ENCODE measurements at regions not wholly inside any gene's neighbourhood (a gene's known extent, or its start where the extent isn't known, plus 50 kb on each side); places are given as distances from the start of the nearest gene placed in this dataset.

GRCh38 chr9:119765632-119766175, 396.5 kb upstream of the BRINP1 start:
- no peaks in the 10 kb centered on the region for H3K4me1 Mint-ChIP-seq
- intact Hi-C loops (cut with micrococcal nuclease) = no loop called here
- no peak overlapping the region for H3K27ac Mint-ChIP-seq

DNA sequence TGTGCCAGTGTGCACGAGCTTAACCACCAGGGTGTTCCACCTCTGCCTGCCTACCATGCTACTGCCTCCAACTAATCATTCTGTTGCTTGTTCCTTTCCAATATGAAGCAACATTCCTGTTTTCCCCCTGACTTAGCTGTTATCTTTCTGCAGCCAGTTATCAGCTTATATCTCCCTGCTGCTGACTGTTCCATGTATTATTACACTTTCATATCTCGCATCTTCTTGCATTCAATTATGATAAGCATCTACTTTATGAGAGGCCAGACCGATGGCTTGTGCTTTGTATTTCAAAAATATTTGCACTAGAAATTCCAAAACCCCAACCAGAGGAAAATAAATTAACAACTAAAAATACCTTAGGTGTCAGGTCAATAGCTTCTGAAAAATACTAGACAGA, 394.0 kb upstream of the BRINP1 start:
- Mint-ChIP-seq H3K4me1 (no peaks in the 10 kb centered on the region), H3K27ac (no peak overlapping the region), H3K9me3 (no peaks in the 10 kb centered on the region), H3K27me3 (no peaks in the 10 kb centered on the region), H3K4me3 (no peak overlapping the region), H3K36me3 (ENCODE audit: low read depth) (no peaks in the 10 kb centered on the region)
- DNase-seq = no peak
- intact Hi-C loops (cut with micrococcal nuclease) = no loop called here

More at GRCh38 chr9:119765632-119766175, 396.5 kb upstream of the BRINP1 start:
- Mint-ChIP-seq H3K9me3 (no peaks in the 10 kb centered on the region), H3K36me3 (ENCODE audit: low read depth) (no peaks in the 10 kb centered on the region), H3K27me3 (no peaks in the 10 kb centered on the region), H3K4me3 (no peak overlapping the region)
- DNase-seq = no peak

- DNase-seq = no peak
- no peak overlapping the region for H3K4me3 Mint-ChIP-seq
- no peaks in the 10 kb centered on the region for H3K4me1 Mint-ChIP-seq
- H3K36me3 Mint-ChIP-seq (ENCODE audit: low read depth) = no peaks in the 10 kb centered on the region
- H3K27ac Mint-ChIP-seq = no peak overlapping the region
- H3K9me3 Mint-ChIP-seq = no peaks in the 10 kb centered on the region
- intact Hi-C loops (cut with micrococcal nuclease) = no loop called here
- no peaks in the 10 kb centered on the region for H3K27me3 Mint-ChIP-seq
These were observed 392.6 kb upstream of the BRINP1 start for GRCh38 chr9:119761812-119762211.

- H3K36me3 Mint-ChIP-seq (ENCODE audit: low read depth) = no peaks in the 10 kb centered on the region
- no peaks in the 10 kb centered on the region for H3K27me3 Mint-ChIP-seq
- intact Hi-C loops (cut with micrococcal nuclease) = no loop called here
- H3K9me3 Mint-ChIP-seq = no peaks in the 10 kb centered on the region
- H3K4me1 Mint-ChIP-seq = no peaks in the 10 kb centered on the region
- no peak overlapping the region for H3K27ac Mint-ChIP-seq
- no peak for DNase-seq
- no peak overlapping the region for H3K4me3 Mint-ChIP-seq
These were observed 389.8 kb upstream of the BRINP1 start for GRCh38 chr9:119758990-119759389.

DNA sequence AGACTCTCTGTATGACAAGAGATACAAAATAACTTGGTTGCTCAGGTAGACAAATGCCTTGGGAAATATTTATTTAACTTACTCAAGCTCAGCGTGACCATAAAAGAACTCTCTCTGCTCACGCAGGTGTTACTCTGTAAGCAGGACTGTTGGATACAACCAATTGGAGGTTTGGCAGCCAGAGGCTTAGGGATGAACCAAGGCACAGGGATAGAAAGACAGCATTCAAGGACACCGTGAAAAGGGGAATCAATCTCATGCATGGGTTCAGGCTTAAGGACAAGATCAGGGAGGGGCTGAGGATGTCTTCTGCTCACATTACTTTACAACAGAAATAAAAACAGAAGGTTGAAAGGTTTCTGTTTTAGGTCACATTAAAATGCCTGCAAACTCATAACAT, 389.0 kb upstream of the BRINP1 start:
- DNase-seq = no peak
- no peaks in the 10 kb centered on the region for H3K4me1 Mint-ChIP-seq
- H3K27me3 Mint-ChIP-seq = no peaks in the 10 kb centered on the region
- no peaks in the 10 kb centered on the region for H3K9me3 Mint-ChIP-seq
- no peak overlapping the region for H3K4me3 Mint-ChIP-seq
- no peaks in the 10 kb centered on the region for H3K36me3 Mint-ChIP-seq (ENCODE audit: low read depth)
- intact Hi-C loops (cut with micrococcal nuclease) = no loop called here
- no peak overlapping the region for H3K27ac Mint-ChIP-seq

DNA sequence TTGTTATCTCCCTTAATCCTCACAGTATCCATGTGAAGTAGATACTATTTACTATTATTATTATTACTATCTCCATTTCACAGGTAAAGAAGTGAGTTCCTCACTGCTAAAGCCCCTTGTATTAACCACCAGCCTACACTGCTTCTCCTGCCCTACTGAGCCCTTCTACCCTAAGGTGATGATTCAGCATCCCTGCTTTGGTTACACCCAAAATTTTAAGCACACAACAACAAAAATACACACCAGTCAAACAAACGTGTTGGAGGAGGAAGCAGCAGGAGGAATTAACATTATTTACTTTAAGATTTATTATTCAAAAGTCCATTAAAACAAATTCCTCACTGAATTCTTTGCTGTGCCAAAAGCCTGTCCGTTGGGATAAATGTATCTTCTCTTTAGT, 370.2 kb upstream of the BRINP1 start:
- H3K9me3 Mint-ChIP-seq = peaks cover 4% of the 10 kb centered on the region
- no peaks in the 10 kb centered on the region for H3K36me3 Mint-ChIP-seq (ENCODE audit: low read depth)
- no peak overlapping the region for H3K27ac Mint-ChIP-seq
- no peak overlapping the region for H3K4me3 Mint-ChIP-seq
- no peaks in the 10 kb centered on the region for H3K4me1 Mint-ChIP-seq
- intact Hi-C loops (cut with micrococcal nuclease) = no loop called here
- no peak for DNase-seq
- no peaks in the 10 kb centered on the region for H3K27me3 Mint-ChIP-seq

GRCh38 chr9:119736491-119737454, 367.5 kb upstream of the BRINP1 start:
- Mint-ChIP-seq H3K27me3 (no peaks in the 10 kb centered on the region), H3K4me3 (no peak overlapping the region), H3K36me3 (ENCODE audit: low read depth) (no peaks in the 10 kb centered on the region), H3K27ac (no peak overlapping the region), H3K9me3 (peaks cover 3% of the 10 kb centered on the region), H3K4me1 (no peaks in the 10 kb centered on the region)
- no peak for DNase-seq
- intact Hi-C loops (cut with micrococcal nuclease) = no loop called here

- no peaks in the 10 kb centered on the region for H3K36me3 Mint-ChIP-seq (ENCODE audit: low read depth)
- H3K27me3 Mint-ChIP-seq = no peaks in the 10 kb centered on the region
- no peak for DNase-seq
- H3K4me1 Mint-ChIP-seq = no peaks in the 10 kb centered on the region
- H3K27ac Mint-ChIP-seq = no peak overlapping the region
- intact Hi-C loops (cut with micrococcal nuclease) = no loop called here
- peaks cover 5% of the 10 kb centered on the region for H3K9me3 Mint-ChIP-seq
- H3K4me3 Mint-ChIP-seq = no peak overlapping the region
These were observed 358.8 kb upstream of the BRINP1 start for GRCh38 chr9:119727988-119728387.

DNA sequence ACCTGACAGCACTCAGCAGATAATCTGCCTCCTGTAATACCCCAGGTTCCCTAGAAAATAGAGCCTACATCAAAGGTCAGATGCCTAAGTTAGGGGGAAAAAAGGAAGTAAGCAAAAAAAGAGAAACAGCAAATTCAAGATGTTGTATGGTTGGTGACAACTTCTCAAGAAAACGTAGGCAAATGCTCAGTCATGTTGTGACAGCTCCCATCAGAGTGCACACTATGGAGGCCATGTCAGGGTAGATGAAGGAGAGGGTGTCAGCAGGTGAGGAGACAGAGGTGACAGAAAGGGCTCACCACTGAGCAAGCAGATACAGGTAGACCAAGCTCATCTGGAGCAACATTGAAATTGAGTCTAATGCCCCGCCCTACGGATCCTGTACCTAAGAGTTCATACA, 356.8 kb upstream of the BRINP1 start:
- Mint-ChIP-seq H3K4me3 (no peak overlapping the region), H3K4me1 (no peaks in the 10 kb centered on the region), H3K36me3 (ENCODE audit: low read depth) (no peaks in the 10 kb centered on the region), H3K27me3 (no peaks in the 10 kb centered on the region), H3K27ac (no peak overlapping the region), H3K9me3 (peaks cover 5% of the 10 kb centered on the region)
- DNase-seq = no peak
- intact Hi-C loops (cut with micrococcal nuclease) = no loop called here

DNA sequence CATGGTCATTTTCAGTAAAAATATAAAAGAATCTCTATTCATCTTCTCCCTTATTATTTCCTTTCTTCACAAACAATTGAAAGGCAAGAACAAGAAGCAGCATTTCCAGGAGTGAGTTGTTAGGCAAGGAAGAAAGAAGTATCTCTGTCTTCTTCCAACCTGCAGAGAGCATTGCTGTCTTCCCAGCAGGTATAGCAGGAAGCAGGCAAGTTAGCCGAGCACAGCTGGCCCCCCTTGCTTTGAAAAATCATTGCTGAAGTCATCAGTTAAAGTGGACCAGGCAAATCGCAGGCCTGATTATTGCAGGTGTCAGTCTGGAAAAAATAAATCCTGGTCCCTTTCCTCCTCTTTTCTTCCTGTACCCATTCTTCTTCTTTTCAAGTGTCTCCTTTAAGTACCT, 353.1 kb upstream of the BRINP1 start:
- no peaks in the 10 kb centered on the region for H3K9me3 Mint-ChIP-seq
- H3K36me3 Mint-ChIP-seq (ENCODE audit: low read depth) = no peaks in the 10 kb centered on the region
- intact Hi-C loops (cut with micrococcal nuclease) = no loop called here
- H3K27ac Mint-ChIP-seq = no peak overlapping the region
- no peaks in the 10 kb centered on the region for H3K4me1 Mint-ChIP-seq
- DNase-seq = no peak
- H3K27me3 Mint-ChIP-seq = no peaks in the 10 kb centered on the region
- H3K4me3 Mint-ChIP-seq = no peak overlapping the region

- Mint-ChIP-seq H3K27me3 (no peaks in the 10 kb centered on the region), H3K9me3 (no peaks in the 10 kb centered on the region), H3K4me1 (no peaks in the 10 kb centered on the region), H3K27ac (no peak overlapping the region), H3K36me3 (ENCODE audit: low read depth) (no peaks in the 10 kb centered on the region), H3K4me3 (no peak overlapping the region)
- no peak for DNase-seq
- intact Hi-C loops (cut with micrococcal nuclease) = no loop called here
These were observed 343.1 kb upstream of the BRINP1 start for GRCh38 chr9:119712325-119712724.

DNA sequence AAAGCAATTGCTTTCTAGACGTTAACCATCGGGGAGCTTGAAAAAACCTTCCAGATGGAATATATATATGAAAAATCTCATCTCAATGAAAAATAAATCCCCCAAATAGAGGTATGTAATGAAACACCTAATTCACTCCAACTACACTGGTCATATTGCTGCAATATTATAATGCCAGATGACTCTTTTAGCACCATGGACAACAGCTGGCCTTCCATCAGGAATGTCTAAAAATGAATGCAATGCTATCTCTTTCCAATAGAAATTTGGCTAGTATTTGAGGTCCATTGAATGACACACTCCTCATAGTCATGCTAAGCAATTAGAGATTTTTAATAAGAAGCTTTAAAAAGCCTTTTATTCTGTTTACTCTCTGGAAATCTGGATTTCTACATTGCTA, 340.2 kb upstream of the BRINP1 start:
- Mint-ChIP-seq H3K36me3 (ENCODE audit: low read depth) (no peaks in the 10 kb centered on the region), H3K4me3 (no peak overlapping the region), H3K27me3 (no peaks in the 10 kb centered on the region), H3K9me3 (no peaks in the 10 kb centered on the region), H3K27ac (no peak overlapping the region), H3K4me1 (no peaks in the 10 kb centered on the region)
- intact Hi-C loops (cut with micrococcal nuclease) = no loop called here
- no peak for DNase-seq

GRCh38 chr9:119707228-119707845, 338.1 kb upstream of the BRINP1 start:
- intact Hi-C loops (cut with micrococcal nuclease) = no loop called here
- DNase-seq = no peak

DNA sequence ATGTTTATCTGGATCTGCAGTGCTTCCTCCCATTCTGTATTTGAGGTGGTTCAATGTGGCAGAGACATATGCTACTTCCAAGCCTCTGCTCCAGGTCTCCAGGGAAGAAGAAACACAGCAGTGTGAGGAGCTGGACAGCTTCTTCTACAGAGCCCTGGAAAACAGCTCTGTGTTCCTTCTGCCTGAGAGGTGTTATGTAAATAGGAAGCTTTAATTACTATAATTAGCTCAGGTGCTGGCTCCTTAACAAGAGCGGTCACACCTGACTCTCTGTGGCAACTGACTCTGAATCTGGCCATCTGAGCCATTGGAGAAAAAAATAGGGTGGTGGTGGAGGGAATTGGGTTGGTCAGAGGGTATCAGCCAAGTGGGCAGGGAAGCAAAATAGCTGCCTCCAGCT, 332.4 kb upstream of the BRINP1 start:
- Mint-ChIP-seq H3K4me1 (no peaks in the 10 kb centered on the region), H3K27me3 (no peaks in the 10 kb centered on the region), H3K4me3 (no peak overlapping the region), H3K36me3 (ENCODE audit: low read depth) (no peaks in the 10 kb centered on the region), H3K27ac (no peak overlapping the region), H3K9me3 (no peaks in the 10 kb centered on the region)
- no peak for DNase-seq
- intact Hi-C loops (cut with micrococcal nuclease) = no loop called here

More at GRCh38 chr9:119707228-119707845, 338.1 kb upstream of the BRINP1 start:
- Mint-ChIP-seq H3K4me3 (no peak overlapping the region), H3K27ac (no peak overlapping the region), H3K9me3 (no peaks in the 10 kb centered on the region), H3K27me3 (no peaks in the 10 kb centered on the region), H3K36me3 (ENCODE audit: low read depth) (no peaks in the 10 kb centered on the region), H3K4me1 (no peaks in the 10 kb centered on the region)
